GM18909 (cell line): ENCODE measurements at regions not wholly inside any gene's neighbourhood (a gene's known extent, or its start where the extent isn't known, plus 50 kb on each side); places are given as distances from the start of the nearest gene placed in this dataset.

Experiments
- ATAC-seq: cut with Tn5 transposase; IDR thresholded peaks from one replicate; pipeline ENCODE4 v1.9.1; 2021; ENCODE audit warnings: mild to moderate bottlenecking; ENCODE audit not compliant: unreplicated experiment, poor library complexity

DNA sequence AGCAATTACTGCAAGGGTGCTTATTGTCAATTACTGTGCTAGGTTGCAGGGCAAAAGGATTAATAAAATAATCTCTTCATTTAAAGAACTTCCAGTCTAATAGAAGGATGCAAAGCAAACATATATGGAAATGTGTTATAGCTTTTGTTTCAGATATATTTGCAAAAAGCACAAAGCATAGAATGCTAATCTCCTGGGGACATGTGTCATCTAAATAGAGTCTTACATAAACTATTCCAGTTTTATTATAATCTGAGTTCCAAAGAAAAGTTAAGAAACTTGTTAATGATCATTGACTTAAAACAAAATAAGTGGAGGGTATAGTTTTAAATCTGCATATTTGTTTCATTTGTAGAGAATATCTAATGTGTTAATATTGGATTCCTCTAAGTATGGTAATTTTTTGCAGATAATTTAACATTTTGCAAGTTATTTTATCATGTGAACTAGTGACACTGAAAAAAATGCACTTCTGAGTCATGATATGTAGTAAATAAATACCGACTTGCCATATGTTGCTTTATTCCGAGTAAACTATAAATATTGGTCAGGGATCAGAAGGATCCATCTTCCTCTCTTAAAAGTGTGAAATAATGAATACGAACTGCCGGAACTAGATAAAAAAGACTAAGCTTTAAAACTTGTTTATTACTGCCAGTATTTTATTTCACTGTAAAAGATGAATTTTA is 231.9 kb upstream of the FAT4 start:
- ATAC-seq = no peak

- no peak for ATAC-seq
Observed at GRCh38 chr4:125072269-125072668, 242.5 kb upstream of the FAT4 start.

DNA sequence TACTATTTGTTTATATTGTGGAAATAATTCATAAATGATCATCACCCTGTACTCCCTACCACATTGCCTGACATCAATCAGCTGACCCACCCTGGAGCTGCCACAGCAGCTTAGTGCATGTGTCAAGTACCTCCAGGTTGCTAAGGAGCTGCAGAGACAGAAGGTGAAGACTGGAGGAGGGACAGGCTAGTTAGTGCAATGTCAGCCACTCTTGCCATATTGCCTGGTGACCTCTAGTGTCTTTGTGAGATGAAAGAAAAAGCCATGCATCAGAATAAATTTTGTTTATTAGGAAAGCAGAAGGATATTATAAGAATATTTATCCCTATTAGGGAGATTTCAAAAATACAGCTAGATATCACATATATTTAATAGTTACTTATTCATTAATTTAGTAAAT is 243.9 kb upstream of the FAT4 start:
- ATAC-seq = no peak

DNA sequence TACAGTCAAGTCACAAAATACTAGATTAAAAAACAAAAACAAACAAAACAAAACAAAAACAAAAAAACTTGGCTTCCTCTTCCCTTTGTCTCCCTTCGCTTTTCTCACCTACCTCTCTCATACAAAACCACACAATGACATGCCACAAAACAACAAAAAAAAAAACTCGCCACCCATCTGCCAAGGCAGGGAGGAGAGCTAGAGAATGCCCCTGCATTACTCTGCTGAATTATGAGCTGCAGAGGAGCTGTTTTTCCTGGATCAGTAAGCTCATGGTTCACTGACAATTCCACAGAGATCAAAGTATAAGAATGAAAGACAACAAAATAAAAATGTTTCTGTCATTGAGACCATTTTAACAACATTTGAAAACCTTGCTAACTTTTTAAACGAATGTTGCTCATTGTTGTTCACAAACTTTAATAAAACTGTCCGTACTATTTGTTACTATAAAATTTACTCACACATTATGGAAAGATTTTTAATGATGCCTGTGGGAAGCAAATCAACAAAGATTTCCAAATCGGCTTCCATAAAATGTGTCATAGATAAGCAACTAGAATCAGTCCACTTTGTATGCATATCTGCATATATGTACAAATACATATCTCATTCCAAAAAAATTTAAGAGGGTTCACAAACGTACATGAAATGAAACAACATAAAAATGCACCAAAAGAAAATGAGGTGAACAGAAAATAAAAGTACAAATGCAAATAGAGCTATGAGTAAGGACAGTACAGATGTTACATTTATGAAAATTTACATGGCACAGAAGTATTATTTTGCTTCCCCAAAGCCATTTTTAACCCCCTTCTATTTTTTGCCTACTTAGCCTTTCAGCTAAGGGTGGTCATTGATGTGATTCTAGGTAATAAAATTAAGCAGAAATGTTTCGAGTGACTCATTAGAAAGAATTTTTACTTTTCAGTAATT is 252.4 kb upstream of the FAT4 start:
- no peak for ATAC-seq

DNA sequence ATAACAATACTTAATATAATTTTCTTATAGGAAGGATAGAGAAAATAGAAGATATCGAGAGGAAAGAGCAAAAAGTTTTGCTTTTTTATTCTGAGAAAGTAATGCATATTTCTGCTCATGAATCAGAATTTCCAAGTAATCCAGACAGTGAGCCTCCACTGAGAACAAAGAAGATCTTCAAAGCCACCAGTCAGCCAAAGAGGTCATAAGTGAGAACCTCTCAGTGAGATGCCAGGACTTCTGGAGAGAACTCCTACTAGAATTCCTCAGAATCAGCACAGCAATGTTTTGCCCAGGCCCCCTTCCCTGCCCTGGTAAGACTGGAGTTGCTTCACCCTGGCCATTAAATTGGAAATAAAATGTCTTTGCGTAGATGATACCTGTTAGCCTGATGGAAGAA is 254.4 kb upstream of the FAT4 start:
- ATAC-seq = no peak

DNA sequence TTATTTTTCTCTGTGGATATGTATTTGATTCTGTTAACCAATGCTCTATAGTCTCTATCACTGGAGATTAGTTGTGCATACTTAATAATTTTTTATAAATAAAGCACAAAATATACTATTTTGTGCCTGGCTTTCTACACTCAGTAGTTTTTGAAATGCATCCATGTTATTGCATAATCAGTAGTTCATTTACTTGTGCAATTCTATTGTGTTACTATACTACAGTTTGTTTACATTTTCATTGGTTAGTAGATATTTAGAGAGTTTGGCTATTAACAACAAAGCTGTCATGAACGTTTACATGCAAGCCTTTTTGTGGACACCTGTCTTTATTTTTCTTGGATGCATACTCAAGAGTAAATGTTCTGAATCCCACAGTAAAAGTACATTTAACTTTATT is 265.0 kb upstream of the FAT4 start:
- ATAC-seq = no peak

- ATAC-seq = no peak
Observed at GRCh38 chr4:125045311-125045710, 269.4 kb upstream of the FAT4 start.

GRCh38 chr4:125044886-125045285 is 269.9 kb upstream of the FAT4 start:
- no peak for ATAC-seq

GRCh38 chr4:125043486-125043885 is 271.3 kb upstream of the FAT4 start:
- no peak for ATAC-seq

DNA sequence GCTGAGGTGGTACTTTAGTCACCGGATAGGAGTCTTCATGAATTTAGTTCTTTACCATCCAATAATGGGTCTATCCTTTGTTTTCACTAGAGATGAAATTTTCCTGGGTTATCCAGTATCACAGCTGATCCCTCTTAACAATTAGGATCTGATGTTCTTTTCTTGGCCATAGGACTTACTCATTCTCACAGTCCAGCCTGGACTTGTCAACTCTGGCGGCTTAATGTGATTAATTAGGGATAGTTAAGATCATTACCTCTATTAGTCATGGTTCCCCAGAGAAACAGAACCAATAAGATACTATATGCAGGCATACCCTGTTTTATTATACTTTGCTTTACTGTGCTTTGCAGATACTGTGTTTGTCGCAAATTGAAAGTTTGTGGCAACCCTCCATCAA is 272.7 kb upstream of the FAT4 start:
- ATAC-seq = no peak

- no peak for ATAC-seq
Observed at GRCh38 chr4:125041372-125041930, 273.3 kb upstream of the FAT4 start.

DNA sequence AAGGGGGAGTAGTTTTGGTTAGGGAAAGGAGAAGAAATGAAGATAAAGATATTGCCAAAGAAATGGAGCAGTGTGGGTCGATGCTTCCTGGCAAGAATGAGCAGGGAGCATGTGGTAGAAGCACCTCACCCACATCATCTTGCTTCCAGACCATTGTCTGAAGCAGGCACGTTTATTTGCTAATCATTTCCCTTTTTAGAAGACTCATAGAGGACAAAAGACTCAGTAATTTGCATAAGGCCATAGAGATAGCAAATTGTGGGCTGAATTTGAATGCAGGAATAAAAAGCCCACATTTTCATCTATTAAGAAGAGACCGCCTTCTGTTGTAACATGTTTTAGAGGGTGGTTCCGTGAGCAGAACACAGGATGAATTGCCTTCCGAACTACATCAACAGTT is 275.2 kb upstream of the FAT4 start:
- no peak for ATAC-seq

DNA sequence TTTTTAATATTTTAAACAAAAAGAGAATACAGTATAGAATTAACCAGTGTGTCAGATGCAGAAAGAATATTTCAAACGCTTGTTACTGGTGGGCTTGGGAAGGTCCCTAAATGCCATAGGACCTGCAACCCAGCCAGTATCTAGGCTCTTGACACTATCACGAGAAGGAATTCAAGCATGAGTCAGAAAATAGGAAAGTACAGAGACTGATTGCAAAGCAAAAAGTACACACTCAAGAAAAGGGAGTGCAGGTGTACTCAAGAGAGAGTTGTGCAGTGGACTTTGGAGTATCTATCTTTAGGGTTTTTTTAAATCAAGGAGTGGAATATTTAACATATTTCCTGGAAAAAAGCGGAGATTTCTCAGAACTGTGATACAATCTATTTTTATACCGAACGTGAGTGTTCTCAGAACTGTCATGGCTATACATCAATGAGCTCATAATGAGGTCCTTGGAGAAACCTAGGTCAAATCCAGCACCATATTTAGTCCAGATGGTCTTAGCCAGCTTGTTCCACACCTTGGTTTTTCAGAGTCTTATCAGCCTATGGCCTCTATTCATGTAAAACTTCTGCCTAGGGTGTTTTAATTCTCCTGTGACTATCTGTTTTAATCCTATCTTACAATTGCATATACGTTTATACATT is 291.8 kb upstream of the FAT4 start:
- no peak for ATAC-seq

DNA sequence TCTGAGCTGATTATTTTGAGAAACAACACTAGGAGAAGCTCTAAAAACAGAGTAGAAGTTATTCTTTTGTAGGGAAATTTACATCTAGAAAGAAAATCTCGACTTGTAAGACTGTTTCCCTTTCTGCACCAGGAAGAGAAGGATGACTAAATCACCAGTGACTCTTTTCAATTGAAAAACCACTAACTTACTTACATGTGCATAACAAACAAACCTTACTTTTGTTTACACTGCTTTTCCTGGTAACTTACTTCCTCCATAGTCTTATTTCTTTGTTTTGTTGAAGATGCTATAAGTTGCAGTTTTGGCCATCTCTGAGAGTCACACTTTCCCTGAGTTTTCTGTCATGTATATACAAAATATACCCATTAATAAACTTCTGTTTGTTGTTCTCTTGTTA is 293.6 kb upstream of the FAT4 start:
- ATAC-seq = no peak

- no peak for ATAC-seq
Observed at GRCh38 chr4:125020089-125021034, 294.4 kb upstream of the FAT4 start.

GRCh38 chr4:125016892-125017299 is 297.9 kb upstream of the FAT4 start:
- ATAC-seq = no peak

GRCh38 chr4:125013891-125014290 is 300.9 kb upstream of the FAT4 start:
- no peak for ATAC-seq

GRCh38 chr4:125011646-125012045 is 299.1 kb upstream of the ANKRD50 start:
- ATAC-seq = no peak

- ATAC-seq = no peak
Observed at GRCh38 chr4:125010796-125011503, 298.4 kb upstream of the ANKRD50 start.
